GM18907 (cell line): ENCODE measurements at regions not wholly inside any gene's neighbourhood (a gene's known extent, or its start where the extent isn't known, plus 50 kb on each side); places are given as distances from the start of the nearest gene placed in this dataset.

Source experiments
- ATAC-seq: cut with Tn5 transposase; IDR thresholded peaks from one replicate; pipeline ENCODE4 v1.9.1; 2021; ENCODE audit warnings: mild to moderate bottlenecking, moderate library complexity; ENCODE audit not compliant: unreplicated experiment

DNA sequence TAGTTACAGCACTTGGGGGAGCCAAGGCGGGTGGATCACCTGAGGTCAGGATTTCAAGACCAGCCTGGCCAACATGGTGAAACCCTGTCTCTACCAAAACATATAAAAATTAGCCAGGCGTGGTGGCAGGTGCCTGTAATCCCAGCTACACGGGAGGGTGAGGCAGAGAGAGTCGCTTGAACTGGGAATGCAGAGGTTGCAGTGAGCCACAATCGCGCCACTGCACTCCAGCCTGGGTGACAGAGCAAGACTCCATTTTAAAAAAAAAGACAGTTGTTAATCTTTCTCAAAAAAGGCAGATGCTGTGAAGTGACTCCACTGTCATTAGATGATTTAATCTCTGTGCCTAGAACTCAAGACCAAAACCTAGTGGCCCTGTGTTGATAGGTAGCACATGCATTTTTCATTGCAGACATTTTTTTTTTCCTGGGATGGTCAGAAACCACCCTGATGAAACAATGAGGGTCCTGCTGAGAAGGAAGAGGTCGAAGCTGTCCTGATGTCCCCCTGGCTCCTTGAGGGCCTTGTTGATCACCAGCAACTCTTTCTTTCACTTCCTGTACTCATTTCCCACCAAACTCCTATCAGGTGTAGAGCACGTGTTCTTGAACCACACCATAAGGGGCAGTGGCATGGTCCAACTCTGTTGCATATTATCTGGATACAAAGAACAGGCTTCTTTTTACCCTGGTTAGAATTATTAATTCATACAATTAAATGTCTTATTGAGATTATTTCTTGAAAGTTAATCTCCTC, 382.2 kb downstream of the ICE1 start:
- ATAC-seq: no peak

- ATAC-seq: no peak
Measured at GRCh38 chr5:5800801-5801761, 378.6 kb downstream of the ICE1 start.

DNA sequence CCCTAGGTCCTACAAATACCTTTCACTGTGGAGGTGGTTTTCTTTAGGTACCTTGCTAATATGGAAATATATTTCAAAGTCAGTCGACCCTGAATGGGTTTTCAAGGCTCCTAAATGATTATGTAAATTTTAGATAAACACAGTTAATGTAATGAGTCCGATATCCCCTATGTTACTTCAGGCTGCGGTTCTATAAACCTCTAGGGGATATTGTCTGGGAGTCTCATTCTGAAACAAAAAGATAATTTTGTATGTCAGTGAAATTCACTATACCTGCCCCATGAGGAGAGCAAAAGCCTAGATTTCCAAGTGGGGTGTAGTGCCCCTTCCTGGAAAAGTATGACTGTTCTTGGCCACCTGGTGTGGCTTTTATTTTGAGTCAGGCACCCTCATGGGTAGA, 377.3 kb downstream of the ICE1 start:
- no peak for ATAC-seq

DNA sequence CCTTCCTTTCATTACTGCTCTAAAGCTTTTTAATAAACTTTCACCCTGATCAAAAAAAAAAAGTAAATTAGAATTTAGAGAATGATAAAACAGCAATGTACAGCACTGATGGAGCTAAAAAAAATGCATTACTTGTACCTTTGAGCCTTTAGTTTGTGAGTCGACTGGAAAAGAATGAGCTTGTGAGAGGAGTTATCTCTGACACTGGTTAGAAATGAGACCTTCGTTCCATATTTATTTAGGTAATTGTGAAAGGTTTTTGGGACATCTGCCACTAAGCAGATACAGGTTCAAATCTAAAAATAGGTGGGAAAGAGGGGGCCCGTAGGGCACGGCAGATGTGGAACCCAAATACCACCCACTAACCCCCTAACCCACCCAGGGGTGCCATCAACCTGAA, 376.8 kb downstream of the ICE1 start:
- ATAC-seq: no peak

GRCh38 chr5:5798462-5798861, 376.0 kb downstream of the ICE1 start:
- no peak for ATAC-seq

DNA sequence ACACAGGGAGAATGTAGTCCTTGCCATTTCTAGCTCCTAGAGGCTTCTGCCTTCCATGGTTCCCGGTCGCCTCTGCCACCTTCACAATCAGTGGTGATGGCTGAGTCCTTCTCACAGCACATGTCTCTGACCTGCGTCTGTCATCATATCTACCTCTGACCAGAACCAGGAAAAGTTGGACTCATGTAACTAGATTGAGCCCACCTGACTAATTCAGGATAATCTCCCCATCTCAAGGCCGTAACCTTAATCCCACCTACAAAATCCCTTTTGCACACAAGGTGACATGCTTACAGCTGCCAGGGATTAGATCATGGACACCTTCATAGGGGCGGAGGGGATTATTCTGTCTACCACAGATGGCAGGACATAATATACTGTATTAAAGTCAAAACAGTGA, 375.6 kb downstream of the ICE1 start:
- no peak for ATAC-seq

GRCh38 chr5:5795074-5795771, 372.7 kb downstream of the ICE1 start:
- no peak for ATAC-seq

GRCh38 chr5:5794118-5794560, 371.7 kb downstream of the ICE1 start:
- no peak for ATAC-seq

- no peak for ATAC-seq
Measured at GRCh38 chr5:5793242-5794117, 371.0 kb downstream of the ICE1 start.

DNA sequence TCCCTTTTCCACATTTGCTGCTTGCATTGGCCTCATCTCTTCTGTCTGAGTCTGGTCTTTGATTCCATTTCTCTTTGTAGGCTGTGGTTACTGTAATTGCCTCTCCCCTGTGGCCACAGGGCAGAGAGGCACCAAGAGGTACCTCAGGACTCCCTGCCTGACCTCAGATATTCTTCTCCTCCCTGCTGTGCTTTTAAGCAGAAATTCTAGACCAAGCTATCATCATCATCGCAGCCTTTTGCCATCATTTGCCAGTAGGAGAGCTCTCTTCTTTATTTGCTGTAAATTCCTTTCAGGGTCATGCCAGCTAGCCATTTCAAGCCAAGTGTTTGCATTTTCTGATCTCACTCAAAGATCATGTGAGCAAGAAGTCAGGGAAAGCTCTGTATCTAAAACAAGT, 369.6 kb downstream of the ICE1 start:
- no peak for ATAC-seq

- ATAC-seq: no peak
Measured at GRCh38 chr5:5788793-5789192, 366.3 kb downstream of the ICE1 start.

- ATAC-seq: no peak
Measured at GRCh38 chr5:5787373-5787772, 364.9 kb downstream of the ICE1 start.

- no peak for ATAC-seq
Measured at GRCh38 chr5:5784101-5784500, 361.6 kb downstream of the ICE1 start.

DNA sequence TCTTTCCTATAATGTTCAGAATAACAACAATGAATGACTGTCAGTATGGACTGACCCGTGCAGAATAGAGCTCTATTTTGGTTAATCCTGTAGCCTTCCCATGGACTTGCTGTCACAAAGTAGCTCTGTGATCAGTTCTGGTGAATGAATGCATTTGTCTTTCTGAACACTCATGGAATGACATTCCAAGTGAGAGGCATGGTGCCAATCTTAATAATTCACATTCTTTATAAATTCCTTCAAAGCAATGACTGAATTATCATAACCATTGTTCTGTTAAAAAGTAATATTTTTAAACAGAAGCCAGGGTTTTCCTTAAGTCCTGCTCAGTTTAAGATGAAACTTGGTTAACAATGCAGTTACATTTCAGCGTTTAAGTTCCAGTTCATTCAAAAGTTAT, 360.5 kb downstream of the ICE1 start:
- no peak for ATAC-seq

- ATAC-seq: no peak
Measured at GRCh38 chr5:5782402-5782801, 359.9 kb downstream of the ICE1 start.

GRCh38 chr5:5781335-5781734, 358.9 kb downstream of the ICE1 start:
- ATAC-seq: no peak

DNA sequence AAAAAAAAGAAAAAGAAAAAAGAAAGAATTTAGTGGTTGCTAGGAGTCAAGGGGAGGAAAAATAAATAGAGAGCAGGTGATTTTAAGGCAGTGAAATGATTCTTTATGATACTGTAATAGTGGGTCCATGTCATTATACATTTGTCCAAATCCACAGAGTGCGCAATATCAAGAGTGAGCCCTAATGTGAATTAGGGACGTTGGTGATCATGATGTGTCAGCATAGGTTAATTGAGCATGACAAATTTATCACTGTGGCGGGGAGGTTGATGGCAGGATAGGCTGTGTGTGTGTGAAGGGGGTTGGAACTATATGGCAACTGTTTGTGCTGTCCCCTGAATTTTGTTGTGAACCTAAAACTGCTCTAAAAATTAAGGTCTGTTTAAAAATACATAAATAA, 357.8 kb downstream of the ICE1 start:
- no peak for ATAC-seq

DNA sequence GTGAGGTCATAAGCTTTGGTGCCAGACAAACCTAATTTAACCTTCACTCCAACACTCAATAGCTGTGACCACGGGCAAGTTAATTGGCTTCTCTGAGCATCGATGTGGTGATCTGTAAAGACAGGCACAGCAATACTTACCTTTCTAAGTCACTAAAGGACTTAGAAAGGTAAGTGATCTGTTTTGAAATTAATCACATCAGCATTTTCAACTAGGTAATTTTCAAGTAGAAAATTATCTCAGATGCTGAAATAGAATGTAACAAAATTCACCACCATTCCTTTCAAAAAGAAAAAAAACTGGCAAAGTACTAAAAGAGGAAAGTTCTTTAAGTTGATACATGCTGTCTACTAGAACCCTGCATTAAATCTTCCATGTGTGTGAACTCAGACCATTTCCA, 354.5 kb downstream of the ICE1 start:
- ATAC-seq: no peak

DNA sequence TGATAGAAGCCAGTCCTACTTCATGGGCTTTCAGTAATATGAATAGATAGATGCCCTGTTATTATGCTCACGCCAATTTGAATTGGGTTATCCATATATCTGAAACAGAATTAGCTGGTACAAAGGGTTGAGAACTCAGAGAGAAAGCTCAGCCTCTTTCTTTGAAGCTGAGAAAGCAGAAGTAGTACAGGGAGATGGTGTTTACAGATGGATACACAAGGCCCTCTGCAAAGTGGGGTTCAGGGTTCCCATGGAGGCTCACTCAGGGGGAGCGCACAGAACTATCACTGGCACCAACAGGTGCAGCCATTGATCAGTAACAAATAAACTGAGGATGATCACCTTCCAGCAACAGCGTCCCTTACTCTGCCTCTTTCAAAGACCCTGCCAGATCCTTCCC, 349.7 kb downstream of the ICE1 start:
- no peak for ATAC-seq

GRCh38 chr5:5770825-5771224, 348.3 kb downstream of the ICE1 start:
- ATAC-seq: no peak
